HG03571 (cell line): ENCODE measurements at regions not wholly inside any gene's neighbourhood (a gene's known extent, or its start where the extent isn't known, plus 50 kb on each side); places are given as distances from the start of the nearest gene placed in this dataset.
"Not testable (repeated sequence)": the region's sequence is repeated elsewhere in the genome, so short reads cannot be mapped to it uniquely, and the experiment has no call there.

Experiments used
- ATAC-seq: cut with Tn5 transposase; IDR thresholded peaks from one replicate; pipeline ENCODE4 v1.9.1; 2021; ENCODE audit not compliant: unreplicated experiment

DNA sequence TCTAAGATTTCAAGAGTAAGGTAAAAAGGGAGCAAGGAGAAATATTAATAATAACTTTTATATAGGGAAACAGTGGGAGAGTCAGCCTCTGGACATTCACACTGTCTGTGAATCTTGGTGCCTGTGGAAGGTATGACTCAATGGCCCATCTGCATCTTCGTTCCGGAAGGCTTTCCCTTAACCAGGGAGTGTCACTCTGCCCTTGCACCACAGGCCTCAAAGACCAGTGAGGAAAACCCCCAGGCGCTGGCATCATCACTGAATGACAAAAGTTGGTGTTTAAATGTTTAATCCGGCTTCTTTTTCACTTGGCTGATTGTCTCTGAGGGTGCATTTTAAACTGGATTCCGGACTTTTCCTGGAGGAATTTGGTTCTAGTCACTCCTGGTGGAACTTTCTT, 522.4 kb upstream of the TLE4 start:
- ATAC-seq, result no peak

DNA sequence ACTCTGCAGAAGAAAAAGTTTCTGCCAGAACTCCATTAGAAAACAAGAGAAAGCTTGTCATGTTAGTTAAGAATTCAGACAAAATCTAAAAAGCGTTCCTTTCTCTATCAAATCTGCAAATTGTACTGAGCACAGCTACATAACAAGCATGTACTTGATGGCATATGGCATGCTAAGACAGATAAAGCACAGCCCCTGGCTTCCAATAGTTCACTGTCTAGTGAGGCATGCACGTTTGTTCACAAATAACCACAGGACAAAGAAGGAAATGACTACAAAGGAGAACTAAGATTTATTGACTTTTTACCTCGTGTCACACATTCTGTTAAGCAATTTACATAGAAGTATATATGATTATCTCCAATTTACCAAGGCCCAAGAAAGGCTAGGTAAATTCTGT, 518.2 kb upstream of the TLE4 start:
- ATAC-seq, result no peak

DNA sequence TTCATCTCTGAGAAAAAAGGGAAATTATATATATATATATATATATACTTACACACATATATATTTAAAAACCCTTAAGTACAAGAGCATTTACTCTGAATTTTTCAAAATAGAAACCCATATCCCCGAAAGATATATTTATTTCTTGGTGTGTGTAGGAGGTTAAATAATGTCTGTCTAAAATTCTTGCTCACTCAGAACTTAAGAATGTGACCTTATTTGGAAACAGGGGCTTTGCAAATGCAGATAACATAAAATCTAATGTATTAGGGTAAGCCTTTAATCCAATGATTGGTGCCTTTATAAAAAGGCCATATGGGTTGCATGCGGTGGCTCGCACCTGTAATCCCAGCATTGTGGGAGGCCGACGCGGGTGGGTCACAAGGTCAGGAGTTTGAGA, 517.3 kb upstream of the TLE4 start:
- no peak for ATAC-seq

DNA sequence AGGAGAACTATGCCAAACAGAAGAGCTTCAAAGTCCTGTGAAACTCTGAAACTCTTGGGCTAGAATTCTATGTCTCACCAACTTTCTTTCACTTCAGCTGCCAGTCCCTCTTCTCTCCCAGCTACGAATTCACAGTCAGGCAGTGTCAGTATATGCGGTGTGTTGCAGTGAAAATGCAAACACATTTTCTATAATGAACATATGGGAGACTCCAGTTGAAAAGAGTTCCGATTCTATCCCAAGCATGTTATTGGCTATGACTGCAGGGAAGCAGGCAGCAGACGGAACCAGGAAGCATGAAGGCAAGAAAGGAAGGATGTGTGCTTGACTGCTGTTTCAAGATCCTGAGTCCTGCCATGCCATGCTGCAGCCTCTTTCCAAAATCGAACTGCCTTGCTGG, 515.7 kb upstream of the TLE4 start:
- ATAC-seq, result no peak

DNA sequence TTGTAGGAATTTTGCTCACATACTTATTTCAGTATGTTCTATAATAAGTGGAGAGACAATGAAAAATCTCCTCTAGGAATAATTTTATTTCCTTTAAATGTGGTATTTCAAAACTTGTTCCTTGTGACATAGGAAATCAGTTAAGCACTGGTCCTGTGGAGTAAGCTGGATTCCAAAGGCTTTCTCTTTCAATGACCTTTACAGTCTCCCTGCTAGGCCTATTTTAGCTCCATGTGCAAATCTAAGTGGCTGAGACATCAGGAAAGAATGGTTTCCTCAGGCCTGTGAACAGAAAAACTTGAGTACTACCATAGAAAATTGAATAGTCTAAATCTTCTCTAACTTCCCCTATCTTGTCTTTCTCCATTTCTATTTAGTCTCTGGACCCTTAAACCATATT, 514.2 kb upstream of the TLE4 start:
- ATAC-seq, result no peak

DNA sequence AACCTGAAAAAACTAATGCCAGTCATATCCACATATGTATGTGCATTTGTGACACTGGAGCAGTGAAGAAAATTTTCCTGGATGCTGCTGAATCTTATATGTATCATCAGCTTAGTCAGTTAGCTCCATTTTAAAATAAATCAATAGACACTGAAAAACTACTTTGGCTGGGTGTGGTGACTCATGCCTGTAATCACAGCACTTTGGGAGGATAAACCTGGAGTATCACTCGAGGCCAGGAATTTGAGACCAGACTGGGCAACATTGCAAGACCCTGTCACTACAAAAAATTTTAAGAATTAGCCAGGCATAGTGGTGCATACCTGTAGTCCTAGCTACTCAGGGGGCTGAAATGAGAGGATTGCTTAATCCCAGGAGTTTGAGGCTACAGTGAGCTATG, 511.0 kb upstream of the TLE4 start:
- no peak for ATAC-seq

DNA sequence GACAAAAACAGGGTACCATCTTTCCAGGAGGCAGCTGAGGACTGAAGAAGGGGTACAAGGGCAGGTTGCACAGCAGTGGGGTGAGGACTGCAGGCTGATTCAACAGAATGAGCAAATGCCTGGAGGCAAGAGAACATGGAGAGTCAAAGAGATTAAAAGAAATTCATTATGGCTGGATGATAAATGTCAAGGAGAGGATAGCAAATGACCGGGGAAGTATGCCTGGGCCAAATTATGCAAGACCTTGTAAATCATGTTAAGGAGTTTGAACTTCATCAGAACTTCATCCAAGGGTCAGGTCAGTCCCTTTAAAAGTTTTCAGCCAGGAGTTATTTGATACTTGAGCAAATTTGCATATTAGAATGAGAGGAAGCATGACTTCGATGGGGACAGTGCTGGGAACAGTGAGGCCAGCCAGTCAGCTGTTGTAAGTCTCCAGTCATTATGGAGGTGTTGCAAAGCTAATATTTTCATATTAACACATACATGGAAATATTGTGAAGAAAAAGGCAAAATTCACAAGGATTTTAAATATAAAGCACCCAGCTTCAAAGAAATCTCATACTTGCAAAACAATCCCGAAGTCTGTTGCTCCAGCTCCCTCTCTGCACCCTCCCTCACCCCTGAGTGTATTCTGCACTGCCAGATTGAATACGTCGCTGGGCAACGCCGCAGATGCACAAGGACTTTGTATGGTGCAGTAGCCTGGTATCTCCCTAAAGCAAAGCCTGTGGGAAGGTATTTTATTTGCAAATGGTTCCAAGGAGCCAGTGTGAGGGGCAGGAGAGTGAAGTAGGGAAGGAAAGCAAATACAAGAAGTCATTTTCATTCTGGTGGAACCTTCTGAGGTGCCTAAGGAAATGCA, 509.8 kb upstream of the TLE4 start:
- ATAC-seq, result no peak

DNA sequence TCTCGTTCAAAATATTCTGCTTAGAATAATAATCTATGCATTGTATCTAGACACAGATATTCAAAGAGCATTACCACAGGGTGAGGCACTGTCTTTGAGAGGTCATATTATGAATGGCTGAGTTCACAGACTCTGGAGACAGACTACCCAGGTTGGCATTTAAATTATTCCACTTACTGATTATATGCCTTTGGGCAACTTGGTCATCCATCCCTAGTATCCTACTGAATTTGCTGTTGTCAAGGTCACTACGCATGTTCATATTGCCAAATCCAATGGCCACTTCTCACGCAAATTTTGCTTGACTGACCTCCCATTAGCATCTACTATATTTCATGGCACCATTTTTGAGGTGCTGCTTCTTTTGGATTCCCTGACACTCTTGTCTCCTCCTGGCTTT, 498.6 kb upstream of the TLE4 start:
- ATAC-seq, result no peak

DNA sequence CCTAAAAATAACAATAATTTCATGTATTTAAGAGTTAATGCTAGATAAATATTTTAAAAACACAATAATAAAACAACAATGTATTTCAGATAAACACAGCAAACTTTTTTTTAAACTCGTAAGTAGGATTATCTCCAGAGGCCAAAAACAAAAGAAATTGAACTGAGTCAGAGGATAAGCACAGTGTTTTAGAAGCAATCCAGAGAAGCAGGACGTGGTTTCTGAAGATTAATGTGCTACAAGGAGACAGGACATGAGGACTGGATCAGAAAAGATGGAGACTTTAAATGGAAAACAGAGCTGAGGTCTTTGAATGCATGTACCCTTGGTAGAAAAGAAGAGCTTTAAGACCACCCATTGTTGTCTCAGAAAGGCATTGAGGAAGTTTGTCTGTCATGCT, 491.2 kb upstream of the TLE4 start:
- no peak for ATAC-seq

DNA sequence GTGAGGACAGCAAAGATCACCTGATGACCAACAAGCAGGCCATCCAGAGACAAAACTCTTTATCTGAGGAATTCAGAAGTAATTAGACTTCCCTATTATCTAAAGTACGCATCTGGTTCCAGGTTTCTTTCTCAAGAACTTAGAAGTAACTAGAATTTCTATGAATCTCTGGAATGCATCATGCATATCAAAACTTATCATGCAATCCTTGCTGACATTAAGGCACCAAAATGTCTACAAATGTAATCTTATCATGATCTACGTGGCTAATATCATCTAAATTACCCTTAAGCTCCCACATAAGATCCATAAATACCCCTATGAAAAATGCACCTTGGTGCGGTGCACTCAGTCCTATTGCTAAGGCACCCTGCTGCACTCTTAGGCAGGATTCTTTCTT, 488.1 kb upstream of the TLE4 start:
- no peak for ATAC-seq

DNA sequence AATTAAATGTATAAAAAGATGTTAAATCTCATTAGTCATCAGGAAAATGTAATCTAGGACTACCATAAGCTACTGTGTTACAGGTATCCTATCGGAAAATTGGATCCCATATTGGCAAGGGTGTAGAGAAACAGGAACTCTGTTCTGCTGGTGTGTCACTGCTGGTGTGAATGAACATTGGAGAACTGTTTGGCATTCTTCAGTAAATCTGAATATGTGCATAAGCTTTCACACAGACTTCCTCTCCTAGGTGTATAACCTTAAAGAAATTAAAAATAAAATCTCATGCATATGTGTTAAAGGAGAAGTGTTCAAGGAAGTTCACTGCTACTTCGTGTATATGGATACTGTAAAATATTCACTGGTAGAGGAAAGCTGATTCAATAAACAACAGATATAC, 484.6 kb upstream of the TLE4 start:
- ATAC-seq, result no peak

DNA sequence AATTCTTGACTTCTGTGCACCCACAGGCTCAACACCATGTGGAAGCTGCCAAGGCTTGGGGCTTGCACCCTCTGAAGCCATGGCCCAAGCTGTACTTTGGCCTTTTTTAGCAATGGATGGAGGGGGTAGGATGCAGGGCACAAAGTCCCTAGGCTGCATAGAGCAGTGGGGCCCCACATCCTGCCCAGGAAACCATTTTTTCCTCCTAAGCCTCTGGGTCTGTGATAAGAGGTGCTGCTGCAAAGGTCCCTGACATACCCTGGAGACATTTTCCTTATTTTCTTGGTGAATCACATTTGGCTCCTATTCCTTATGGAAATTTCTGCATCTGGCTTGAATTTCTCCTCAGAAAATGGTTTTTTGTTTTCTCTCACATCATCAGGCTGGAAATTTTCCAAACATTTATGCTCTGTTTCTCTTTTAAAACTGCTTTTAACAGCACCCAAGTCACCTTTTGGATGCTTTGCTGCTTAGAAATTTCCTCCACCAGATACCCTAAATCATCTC, 482.7 kb upstream of the TLE4 start:
- ATAC-seq, result no peak

DNA sequence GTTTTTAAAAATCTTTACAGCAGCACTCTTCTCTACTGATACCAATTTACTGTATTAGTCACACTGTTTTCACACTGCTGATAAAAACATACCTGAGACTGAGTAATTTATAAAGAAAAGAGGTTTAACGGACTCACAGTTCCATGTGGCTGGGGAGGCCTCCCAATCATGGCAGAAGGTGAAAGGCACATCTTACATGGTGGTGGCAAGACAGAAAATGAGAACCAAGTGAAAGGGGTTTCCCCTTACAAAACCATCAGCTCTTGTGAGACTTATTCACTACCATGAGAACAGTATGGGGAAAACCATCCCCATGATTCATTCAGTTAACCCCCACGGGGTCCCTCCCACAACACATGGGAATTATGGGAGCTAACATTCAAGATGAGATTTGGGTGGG, 481.9 kb upstream of the TLE4 start:
- ATAC-seq, result not testable (repeated sequence)

DNA sequence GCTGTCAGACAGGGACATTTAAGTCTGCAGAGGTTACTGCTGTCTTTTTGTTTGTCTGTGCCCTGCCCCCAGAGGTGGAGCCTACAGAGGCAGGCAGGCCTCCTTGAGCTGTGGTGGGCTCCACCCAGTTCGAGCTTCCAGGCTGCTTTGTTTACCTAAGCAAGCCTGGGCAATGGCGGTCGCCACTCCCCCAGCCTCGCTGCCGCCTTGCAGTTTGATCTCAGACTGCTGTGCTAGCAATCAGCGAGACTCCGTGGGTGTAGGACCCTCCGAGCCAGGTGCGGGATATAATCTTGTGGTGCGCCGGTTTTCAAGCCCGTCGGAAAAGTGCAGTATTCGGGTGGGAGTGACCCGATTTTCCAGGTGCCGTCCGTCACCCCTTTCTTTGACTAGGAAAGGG, 468.5 kb upstream of the TLE4 start:
- not testable (repeated sequence) for ATAC-seq

DNA sequence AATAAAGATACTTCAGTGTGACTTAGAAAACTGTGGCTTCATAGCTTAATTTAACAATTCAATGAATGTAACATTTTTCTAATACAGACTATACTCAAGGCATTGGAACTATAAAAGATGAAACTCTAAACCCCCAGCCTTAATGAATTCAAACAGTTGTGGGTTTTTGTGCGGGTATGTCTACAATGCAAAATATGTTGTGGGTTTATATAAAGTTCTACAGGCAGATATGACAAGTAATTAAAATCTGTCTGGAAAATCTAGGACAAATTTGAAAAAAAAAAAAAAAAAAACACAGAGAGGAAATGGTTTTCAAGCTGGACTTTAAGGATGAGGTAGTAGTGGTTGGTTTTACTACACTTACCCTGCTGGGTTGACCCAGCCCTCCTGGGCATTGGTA, 467.5 kb upstream of the TLE4 start:
- no peak for ATAC-seq

DNA sequence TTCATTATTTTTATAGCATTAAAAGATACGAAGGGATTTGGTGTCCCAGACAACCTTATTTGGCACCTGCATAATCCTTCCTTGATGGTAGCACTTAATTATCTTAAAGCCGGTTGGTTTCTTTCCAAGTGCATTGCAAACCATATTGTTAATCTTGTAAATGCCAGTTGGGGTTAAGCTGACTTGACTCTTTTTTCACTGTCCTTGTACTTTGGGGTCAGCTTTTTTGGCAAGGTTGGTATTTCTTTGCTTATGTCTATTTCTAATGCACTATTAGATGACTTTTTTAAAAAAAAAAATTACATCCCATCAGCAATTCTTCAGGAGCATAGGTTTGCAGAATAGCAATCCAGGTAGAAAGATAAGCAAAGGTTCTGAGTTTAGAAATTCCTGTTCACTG, 466.8 kb upstream of the TLE4 start:
- no peak for ATAC-seq

DNA sequence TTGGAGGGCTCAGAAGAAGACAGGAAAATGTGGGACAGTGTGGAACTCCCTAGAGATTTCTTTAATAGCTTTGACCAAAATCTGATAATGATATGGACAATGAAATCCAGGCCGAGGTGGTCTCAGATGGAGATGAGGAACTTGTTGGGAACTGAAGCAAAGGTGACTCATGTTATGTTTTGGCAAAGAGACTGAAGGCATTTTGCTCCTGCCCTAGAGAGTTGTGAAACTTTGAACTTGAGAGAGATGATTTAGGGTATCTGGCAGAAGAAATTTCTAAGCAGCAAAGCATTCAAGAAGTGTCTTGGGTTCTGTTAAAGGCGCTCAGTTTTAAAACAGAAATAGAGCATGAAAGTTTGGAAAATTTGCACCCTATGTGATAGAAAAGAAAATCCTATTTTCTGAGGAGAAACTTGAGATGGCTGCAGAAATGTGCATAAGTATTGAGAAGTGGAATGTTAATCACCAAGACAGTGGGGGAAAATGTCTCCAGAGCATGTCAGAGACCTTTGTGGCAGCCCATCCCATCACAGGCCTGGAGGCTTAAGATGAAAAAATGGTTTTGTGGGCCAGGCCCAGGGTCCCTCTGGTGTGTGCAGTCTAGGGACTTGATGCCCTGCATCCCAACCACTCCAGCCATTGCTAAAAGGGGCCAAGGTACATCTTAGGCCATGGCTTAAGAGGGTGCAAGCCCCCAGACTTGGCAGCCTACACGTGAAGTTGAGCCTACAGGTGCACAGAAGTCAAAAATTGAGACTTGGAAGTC, 463.7 kb upstream of the TLE4 start:
- no peak for ATAC-seq

DNA sequence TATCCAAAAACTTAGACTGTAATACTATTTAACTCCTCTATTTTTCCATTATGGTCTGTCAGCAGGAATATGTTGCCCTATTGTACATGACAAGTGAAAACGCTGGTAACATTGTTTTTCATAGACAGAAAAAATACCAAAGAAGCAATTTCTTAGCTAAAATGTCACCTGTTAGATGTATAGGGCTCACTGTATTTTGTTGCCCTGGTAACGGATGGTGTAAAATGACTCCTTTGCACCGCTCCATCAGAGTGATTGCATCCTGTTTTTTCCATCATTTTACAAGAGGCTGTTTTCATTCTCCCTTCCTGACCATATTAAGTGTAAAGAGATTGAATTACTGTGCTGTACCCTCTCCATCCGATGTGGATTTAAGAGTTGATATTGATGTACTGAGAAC, 460.1 kb upstream of the TLE4 start:
- no peak for ATAC-seq

DNA sequence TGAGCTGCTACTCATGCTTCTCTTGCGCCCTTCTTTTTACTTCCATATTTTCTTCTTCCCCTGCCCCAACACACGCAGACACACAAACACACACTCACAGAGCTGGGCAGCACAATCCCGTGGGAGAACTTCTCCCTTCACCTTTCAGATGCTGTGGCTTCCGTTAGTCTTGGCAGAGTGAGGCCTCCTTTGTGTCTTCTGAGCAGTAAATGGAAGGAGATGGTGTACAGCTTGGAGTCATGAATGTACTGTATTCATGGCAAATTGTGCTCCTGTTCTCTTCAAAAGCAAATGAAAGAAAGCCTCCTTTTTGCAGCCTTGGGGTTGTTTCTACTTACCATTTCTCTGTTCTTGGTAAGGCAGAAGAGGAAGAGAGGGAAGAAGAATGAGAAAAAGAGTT, 456.6 kb upstream of the TLE4 start:
- no peak for ATAC-seq

DNA sequence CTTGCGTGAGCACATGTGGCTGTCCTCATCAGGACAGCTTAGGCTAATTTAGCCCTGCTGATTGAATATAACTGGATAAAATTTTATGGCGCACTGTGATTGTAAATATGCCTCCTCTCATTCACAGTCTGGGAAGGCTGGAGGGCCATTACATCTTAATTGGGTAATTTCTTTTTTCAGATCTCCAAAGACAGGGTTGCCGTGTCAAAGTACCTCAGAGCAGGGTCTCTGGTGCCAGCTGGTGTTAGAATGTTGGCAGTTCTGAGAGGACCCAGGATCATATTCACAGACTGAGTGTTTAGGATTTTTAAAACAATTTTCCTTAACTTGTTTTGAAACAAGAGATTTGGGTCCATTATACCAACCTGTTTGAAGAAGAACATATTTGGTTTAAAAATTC, 455.7 kb upstream of the TLE4 start:
- no peak for ATAC-seq

DNA sequence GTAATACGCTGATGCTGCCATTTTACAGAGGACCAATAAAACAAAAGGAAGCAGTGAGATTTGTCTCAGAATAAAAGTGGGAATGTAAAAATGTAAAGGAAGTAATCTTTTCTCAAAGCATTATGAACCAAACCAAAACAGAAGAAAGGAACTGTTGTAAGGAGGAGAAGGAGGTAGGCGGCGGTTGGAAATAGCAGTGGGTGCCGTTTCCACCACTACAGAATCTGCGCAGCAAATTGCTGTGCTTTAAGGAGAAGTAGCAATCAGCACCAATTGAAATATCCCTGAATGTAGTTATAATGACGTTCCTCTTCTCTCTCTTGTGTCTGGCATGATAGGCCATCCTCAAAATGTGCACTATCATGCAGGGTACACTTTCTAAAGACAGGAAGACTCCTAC, 455.1 kb upstream of the TLE4 start:
- ATAC-seq, result no peak

DNA sequence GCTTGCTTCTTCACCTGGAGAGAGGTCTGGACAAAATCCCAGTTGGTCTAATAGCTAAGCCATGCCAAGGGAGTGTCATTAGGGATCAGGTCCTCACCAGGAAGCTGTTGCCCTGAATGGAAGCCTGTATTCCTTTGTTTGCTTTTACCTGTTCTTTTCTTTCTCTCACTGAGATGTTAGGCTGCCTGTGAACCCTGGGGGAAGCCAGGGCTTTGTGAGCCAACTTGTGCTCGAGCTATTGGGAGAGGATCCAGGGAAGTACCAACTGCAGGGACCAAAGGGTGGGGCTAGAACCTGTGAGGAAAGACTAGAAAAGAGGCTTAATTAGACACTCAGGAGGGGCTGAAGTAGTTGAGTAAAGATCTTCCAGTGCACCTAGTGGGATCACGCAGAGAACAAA, 451.2 kb upstream of the TLE4 start:
- ATAC-seq, result no peak
